T-cell (primary cell): ENCODE measurements at regions not wholly inside any gene's neighbourhood (a gene's known extent, or its start where the extent isn't known, plus 50 kb on each side); places are given as distances from the start of the nearest gene placed in this dataset.
"Not testable (repeated sequence)": the region's sequence is repeated elsewhere in the genome, so short reads cannot be mapped to it uniquely, and the experiment has no call there.

Experiments used
- ATAC-seq, 4 experiments: fragments of 200-7000 bp in 3 of 4; fragments of 150-1000 bp in 1 of 4; cut with Tn5 transposase; replicated peaks in 1 of 4; 1 replicate in 3 of 4; 2 replicates in 1 of 4; pipeline ENCODE4 v1.10.0; 2021; ENCODE audit warnings: moderate library complexity in 3 of 4, mild to moderate bottlenecking in 2 of 4, moderate number of reproducible peaks in 1 of 4
- CTCF ChIA-PET, 2 donors: fragments of 300-600 bp; sonication (Branson Sonifier 250); formaldehyde crosslinking; loops; one replicate each; lab custom pipeline; 2022; ENCODE audit warnings: antibody characterized with exemption in 2 of 2; lab: Charles Lee
- POLR2A ChIA-PET, 2 donors: fragments of 300-600 bp; sonication (Branson Sonifier 250); formaldehyde crosslinking; loops; one replicate each; lab custom pipeline; 2022; ENCODE audit warnings: antibody characterized with exemption in 2 of 2; lab: Charles Lee
- DNase-seq, 35 experiments: peaks; one replicate each; pipeline versions ENCODE4 v3.0.0 to v3.0.0-alpha.2; 2013 to 2023
- H3K27ac ChIP-seq: one replicate; pipeline ENCODE4 v1.5.1; 2013; ENCODE audit warnings: low read length
- H3K27me3 ChIP-seq, 2 experiments: replicated peaks in 1 of 2; 1 replicate in 1 of 2; 2 replicates in 1 of 2; pipeline versions ENCODE4 v1.6.1 to v1.7.0; 2013; ENCODE audit warnings: low read length in 1 of 2, mixed read lengths in 1 of 2; ENCODE audit not compliant: control insufficient read depth in 2 of 2, insufficient read depth in 2 of 2; ENCODE audit errors: extremely low read depth in 1 of 2
- H3K36me3 ChIP-seq, 2 donors: 1 replicate in 1 of 2; 2 replicates in 1 of 2; pipeline versions ENCODE4 v1.6.1 to v1.7.0; 2013; ENCODE audit warnings: low read length in 1 of 2; ENCODE audit not compliant: control insufficient read depth in 2 of 2, insufficient read depth in 1 of 2; ENCODE audit errors: extremely low read depth in 1 of 2
- H3K4me1 ChIP-seq, 2 experiments: 1 replicate in 1 of 2; 2 replicates in 1 of 2; pipeline versions ENCODE4 v1.6.1 to v1.7.0; 2013; ENCODE audit warnings: low read length in 2 of 2, mixed read lengths in 1 of 2; ENCODE audit not compliant: insufficient read depth in 2 of 2, control insufficient read depth in 1 of 2; ENCODE audit errors: extremely low read depth in 1 of 2
- H3K4me3 ChIP-seq, 2 donors: 1 replicate in 1 of 2; 2 replicates in 1 of 2; pipeline versions ENCODE4 v1.5.1 to v1.7.0; 2013; ENCODE audit warnings: mild to moderate bottlenecking in 2 of 2, low read length in 1 of 2, moderate library complexity in 1 of 2; ENCODE audit not compliant: control insufficient read depth in 1 of 2; ENCODE audit errors: extremely low read depth in 1 of 2
- H3K9me3 ChIP-seq: 2 replicates; pipeline ENCODE4 v1.7.0; 2013
- H3K27ac Mint-ChIP-seq, 2 donors: one replicate each; pipeline ENCODE4 v1.8.0; 2020 to 2021; ENCODE audit warnings: mild to moderate bottlenecking in 2 of 2, mixed read lengths in 2 of 2
- H3K27me3 Mint-ChIP-seq, 2 donors: one replicate each; pipeline ENCODE4 v1.8.0; 2021 to 2022; ENCODE audit warnings: mixed read lengths in 2 of 2
- H3K36me3 Mint-ChIP-seq: one replicate; pipeline ENCODE4 v1.8.0; 2021; ENCODE audit warnings: mixed read lengths
- H3K4me1 Mint-ChIP-seq, 3 donors: one replicate each; pipeline ENCODE4 v1.8.0; 2020 to 2022; ENCODE audit warnings: mixed read lengths in 3 of 3, mild to moderate bottlenecking in 1 of 3
- H3K4me3 Mint-ChIP-seq, 3 donors: one replicate each; pipeline ENCODE4 v1.8.0; 2020 to 2022; ENCODE audit warnings: mild to moderate bottlenecking in 3 of 3, mixed read lengths in 3 of 3, moderate library complexity in 3 of 3
- H3K9me3 Mint-ChIP-seq, 3 donors: one replicate each; pipeline ENCODE4 v1.8.0; 2020 to 2022; ENCODE audit warnings: mixed read lengths in 3 of 3
- WGBS: methylation state at CpG from one replicate; pipeline ENCODE4 v1.1.5; 2013; ENCODE audit warnings: missing lambda C conversion rate; ENCODE audit not compliant: insufficient coverage; 5-methylcytosine and 5-hydroxymethylcytosine counted together

DNA sequence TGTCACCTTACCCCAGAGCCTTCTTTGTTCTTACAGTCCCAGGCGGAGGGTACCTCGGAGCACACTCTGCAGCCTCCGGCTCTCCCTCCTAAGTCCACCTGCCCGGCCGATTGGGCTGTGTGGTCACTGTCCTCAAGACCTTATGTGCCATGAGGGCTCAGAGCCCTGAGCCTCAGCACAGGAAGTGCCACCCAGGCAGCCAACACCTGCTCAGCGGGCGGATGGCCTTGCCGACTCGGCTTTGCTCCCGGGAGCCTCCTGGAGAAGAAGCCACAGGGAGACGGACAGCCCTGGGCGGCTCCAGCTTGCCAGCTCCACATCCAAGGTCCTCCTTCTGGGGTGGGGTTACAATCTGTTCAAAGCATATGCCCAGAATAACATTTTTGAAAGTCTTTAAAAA is 4439.2 kb upstream of the TPTE start:
- ATAC-seq, H3K4me3 Mint-ChIP-seq, H3K27ac Mint-ChIP-seq, POLR2A ChIA-PET, H3K36me3 ChIP-seq, H3K27me3 ChIP-seq, H3K4me1 ChIP-seq, H3K4me1 Mint-ChIP-seq, H3K9me3 ChIP-seq, H3K27me3 Mint-ChIP-seq, CTCF ChIA-PET, H3K27ac ChIP-seq, H3K36me3 Mint-ChIP-seq, DNase-seq, H3K9me3 Mint-ChIP-seq, H3K4me3 ChIP-seq: not testable (repeated sequence)
- WGBS = no CpG with 5 or more reads among the region's 12 CpGs

DNA sequence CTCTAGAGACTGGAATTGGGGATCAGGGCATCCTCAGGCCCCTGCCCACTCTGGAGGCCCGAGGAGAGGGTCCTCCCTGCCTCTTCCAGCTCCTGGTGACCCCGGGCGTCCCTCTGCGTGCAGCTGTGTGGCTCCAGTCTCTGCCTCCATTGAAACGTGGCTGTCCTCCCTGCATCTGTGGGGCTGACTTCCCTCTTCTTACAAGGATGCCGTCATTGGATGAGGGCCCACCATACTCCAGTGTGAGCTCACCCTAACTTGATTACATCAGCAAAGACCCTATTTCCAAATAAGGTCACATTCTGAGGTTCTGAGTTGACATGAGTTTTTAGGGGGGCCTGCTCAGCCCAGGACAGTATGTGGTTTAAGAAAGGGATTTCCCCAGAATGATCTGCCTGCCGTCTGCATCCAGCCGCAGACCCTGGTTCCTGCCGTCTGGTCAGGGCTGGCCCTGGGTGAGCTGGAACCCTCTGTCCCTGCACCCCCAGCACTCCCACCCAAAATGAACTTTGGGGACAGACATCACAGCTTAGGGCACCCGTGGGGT is 4437.7 kb upstream of the TPTE start:
- ATAC-seq = peak in 1 of 4 experiments; percentile 62
- CTCF ChIA-PET, H3K4me1 ChIP-seq, H3K27ac Mint-ChIP-seq, H3K4me3 Mint-ChIP-seq, H3K9me3 Mint-ChIP-seq, H3K27me3 ChIP-seq, H3K4me1 Mint-ChIP-seq, H3K4me3 ChIP-seq, H3K36me3 ChIP-seq, H3K9me3 ChIP-seq, POLR2A ChIA-PET, H3K27me3 Mint-ChIP-seq, DNase-seq, H3K27ac ChIP-seq, H3K36me3 Mint-ChIP-seq: not testable (repeated sequence)
- no CpG with 5 or more reads among the region's 10 CpGs for WGBS

DNA sequence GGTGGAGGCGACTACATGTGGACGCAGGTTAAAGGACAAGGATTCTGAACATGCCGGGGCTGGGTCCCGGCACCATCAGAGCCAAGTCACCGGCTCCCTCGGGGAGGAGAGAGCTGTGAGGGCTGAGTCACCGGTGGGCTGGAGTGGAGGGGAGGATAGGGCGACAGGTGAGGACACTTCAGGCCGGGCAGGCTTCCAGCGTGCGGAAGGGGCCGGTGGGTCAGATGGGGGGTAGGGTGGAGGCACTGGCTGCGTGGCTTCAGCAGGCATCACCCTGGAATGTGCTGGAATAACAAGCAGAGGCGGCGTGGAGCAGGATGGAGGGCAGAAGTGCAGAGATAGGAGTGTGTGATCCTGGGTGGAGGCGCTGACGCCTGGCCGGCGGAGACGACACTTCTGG is 4435.3 kb upstream of the TPTE start:
- H3K4me1 Mint-ChIP-seq, POLR2A ChIA-PET, H3K36me3 ChIP-seq, DNase-seq, ATAC-seq, H3K27me3 Mint-ChIP-seq, H3K4me3 ChIP-seq, H3K4me3 Mint-ChIP-seq, H3K27ac ChIP-seq, H3K27ac Mint-ChIP-seq, H3K27me3 ChIP-seq, H3K36me3 Mint-ChIP-seq, H3K4me1 ChIP-seq, CTCF ChIA-PET, H3K9me3 Mint-ChIP-seq, H3K9me3 ChIP-seq: not testable (repeated sequence)
- no CpG with 5 or more reads among the region's 20 CpGs for WGBS

DNA sequence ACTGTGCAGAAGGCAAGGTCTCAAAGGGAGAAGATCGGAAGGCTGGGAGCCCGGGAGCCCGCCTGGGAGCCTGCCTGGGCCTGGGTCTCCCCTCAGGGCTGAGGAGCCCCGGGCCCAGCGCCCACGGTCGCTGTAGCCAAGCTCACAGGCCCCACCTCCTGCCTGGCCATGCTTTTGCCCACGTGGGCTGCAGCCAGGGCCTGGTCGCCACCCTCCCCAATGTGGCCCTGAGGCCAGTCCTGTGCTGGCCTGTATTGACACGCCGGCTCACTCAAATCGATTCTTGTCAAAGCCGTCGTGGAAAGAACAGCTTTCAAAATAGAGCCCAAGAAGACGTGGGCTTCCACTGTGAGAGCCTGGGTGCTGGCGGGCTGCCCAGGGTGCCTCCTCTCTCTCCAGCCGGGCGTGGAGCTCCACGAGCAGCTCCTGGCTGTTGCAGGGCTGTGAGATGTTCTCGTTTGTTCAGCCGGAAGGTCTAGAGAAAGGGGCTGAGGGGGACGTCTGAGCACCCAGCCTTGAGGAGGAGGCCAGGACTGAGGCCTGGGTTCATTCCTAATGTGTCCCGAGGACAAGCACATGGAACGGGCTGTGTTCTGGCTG is 4433.7 kb upstream of the TPTE start:
- POLR2A ChIA-PET, H3K27ac Mint-ChIP-seq: not testable (repeated sequence)

DNA sequence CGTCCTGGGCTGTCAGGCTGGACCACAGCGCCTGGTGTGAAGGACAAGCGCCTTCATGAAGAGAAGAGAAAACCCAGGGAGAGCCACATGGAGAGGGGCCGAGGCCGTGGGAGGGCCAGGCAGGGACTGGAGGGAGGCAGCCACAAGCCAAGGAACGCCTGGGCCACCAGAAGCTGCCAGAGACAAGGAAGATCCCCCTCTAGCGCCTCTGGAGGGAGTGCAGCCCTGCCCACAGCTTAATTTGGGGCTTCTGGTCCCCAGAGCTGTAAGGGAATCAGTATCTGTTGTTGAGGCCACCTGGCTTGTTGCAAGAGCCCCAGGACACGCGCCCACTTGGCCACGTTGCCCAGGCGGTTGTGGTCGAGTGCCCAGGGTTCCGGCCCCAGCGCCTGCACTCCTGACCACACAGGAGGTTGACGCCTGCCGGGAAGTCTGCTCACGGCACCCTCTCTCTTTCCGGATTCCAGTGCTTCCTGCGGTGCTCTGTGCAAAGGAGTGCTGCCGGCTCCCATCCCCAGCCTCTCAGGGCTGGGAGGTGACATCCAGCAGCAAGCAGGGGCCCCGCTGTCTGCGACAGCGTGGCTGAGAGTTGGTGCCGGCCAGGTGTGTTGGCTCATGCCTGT is 4431.0 kb upstream of the TPTE start:
- H3K4me1 Mint-ChIP-seq, H3K36me3 ChIP-seq, H3K4me3 ChIP-seq, H3K27me3 Mint-ChIP-seq, H3K36me3 Mint-ChIP-seq, CTCF ChIA-PET, H3K27me3 ChIP-seq, H3K4me1 ChIP-seq, H3K9me3 ChIP-seq, POLR2A ChIA-PET, ATAC-seq, H3K4me3 Mint-ChIP-seq, H3K27ac Mint-ChIP-seq, DNase-seq, H3K9me3 Mint-ChIP-seq, H3K27ac ChIP-seq: not testable (repeated sequence)
- WGBS = no CpG with 5 or more reads among the region's 24 CpGs

More for the DNA sequence above, 4433.7 kb upstream of the TPTE start:
- H3K9me3 ChIP-seq, H3K27ac ChIP-seq, H3K4me1 ChIP-seq, H3K9me3 Mint-ChIP-seq, DNase-seq, H3K27me3 Mint-ChIP-seq, H3K27me3 ChIP-seq, CTCF ChIA-PET, H3K36me3 Mint-ChIP-seq, ATAC-seq, H3K4me1 Mint-ChIP-seq, H3K4me3 ChIP-seq, H3K36me3 ChIP-seq, H3K4me3 Mint-ChIP-seq: not testable (repeated sequence)
- no CpG with 5 or more reads among the region's 24 CpGs for WGBS

GRCh38 chr21:6091335-6092027 is 4429.9 kb upstream of the TPTE start:
- CTCF ChIA-PET = not testable (repeated sequence)

More at GRCh38 chr21:6091335-6092027, 4429.9 kb upstream of the TPTE start:
- H3K27ac ChIP-seq, H3K27ac Mint-ChIP-seq, H3K9me3 ChIP-seq, H3K4me1 Mint-ChIP-seq, H3K4me3 ChIP-seq, ATAC-seq, H3K36me3 ChIP-seq, H3K27me3 ChIP-seq, H3K9me3 Mint-ChIP-seq, DNase-seq, H3K4me3 Mint-ChIP-seq, H3K36me3 Mint-ChIP-seq, POLR2A ChIA-PET, H3K27me3 Mint-ChIP-seq, H3K4me1 ChIP-seq: not testable (repeated sequence)
- WGBS = no CpG with 5 or more reads among the region's 36 CpGs
